HUES64 (cell line): ENCODE measurements at regions not wholly inside any gene's neighbourhood (a gene's known extent, or its start where the extent isn't known, plus 50 kb on each side); places are given as distances from the start of the nearest gene placed in this dataset.
"Not testable (repeated sequence)": the region's sequence is repeated elsewhere in the genome, so short reads cannot be mapped to it uniquely, and the experiment has no call there.

Experiments used
- H3K27ac ChIP-seq: 2 replicates; pipeline ENCODE4 v1.7.0; 2013; ENCODE audit warnings: low read depth, low read length, inconsistent platforms
- H3K27me3 ChIP-seq: 2 replicates; pipeline ENCODE4 v1.6.1; 2013; ENCODE audit warnings: mild to moderate bottlenecking, low read length; ENCODE audit not compliant: insufficient read depth
- H3K36me3 ChIP-seq: 2 replicates; pipeline ENCODE4 v1.6.1; 2013; ENCODE audit warnings: mild to moderate bottlenecking, low read length; ENCODE audit not compliant: insufficient read depth
- H3K4me1 ChIP-seq: 2 replicates; pipeline ENCODE4 v1.6.1; 2013; ENCODE audit warnings: mild to moderate bottlenecking, low read length, moderate library complexity; ENCODE audit not compliant: insufficient read depth
- H3K4me3 ChIP-seq: 2 replicates; pipeline ENCODE4 v1.5.1; 2013; ENCODE audit warnings: mild to moderate bottlenecking, low read length, moderate library complexity
- H3K9ac ChIP-seq: 2 replicates; pipeline ENCODE4 v1.6.1; 2013; ENCODE audit warnings: mild to moderate bottlenecking, low read depth, low read length
- H3K9me3 ChIP-seq: 2 replicates; pipeline ENCODE4 v1.6.1; 2013; ENCODE audit warnings: low read depth, low read length; ENCODE audit not compliant: insufficient read depth
- WGBS: fragments of 150-250, 120-280 bp; methylation state at CpG from one replicate; pipeline ENCODE4 v1.1.7; 2013; ENCODE audit warnings: missing lambda C conversion rate; 5-methylcytosine and 5-hydroxymethylcytosine counted together

- Histone ChIP-seq H3K27ac (no peak overlapping the region), H3K36me3 (no peaks in the 10 kb centered on the region), H3K4me3 (no peak overlapping the region), H3K9me3 (no peaks in the 10 kb centered on the region), H3K9ac (no peak overlapping the region), H3K27me3 (no peaks in the 10 kb centered on the region), H3K4me1 (peaks cover 12% of the 10 kb centered on the region; the same call in 1 of the 2 replicates)
- WGBS: 94% methylated on average over 8 of the region's 9 CpGs
Measured at GRCh38 chr3:197421021-197421420, 122.6 kb upstream of the DLG1 start.

- WGBS: 96% methylated on average over 4 of the region's 4 CpGs
- no peak overlapping the region for H3K4me3 ChIP-seq
- H3K36me3 ChIP-seq: no peaks in the 10 kb centered on the region
- no peak overlapping the region for H3K9ac ChIP-seq
- H3K27me3 ChIP-seq: no peaks in the 10 kb centered on the region
- H3K9me3 ChIP-seq: no peaks in the 10 kb centered on the region
- H3K4me1 ChIP-seq: peaks cover 12% of the 10 kb centered on the region; the same call in 1 of the 2 replicates
- no peak overlapping the region for H3K27ac ChIP-seq
Measured at GRCh38 chr3:197420566-197420965, 122.2 kb upstream of the DLG1 start.

- Histone ChIP-seq H3K36me3 (no peaks in the 10 kb centered on the region), H3K9ac (no peak overlapping the region), H3K27ac (no peak overlapping the region), H3K27me3 (no peaks in the 10 kb centered on the region), H3K4me1 (peaks cover 12% of the 10 kb centered on the region; the same call in 1 of the 2 replicates), H3K9me3 (no peaks in the 10 kb centered on the region), H3K4me3 (no peak overlapping the region)
- 89% methylated on average over 2 of the region's 2 CpGs for WGBS
Measured at GRCh38 chr3:197420115-197420514, 121.7 kb upstream of the DLG1 start.

GRCh38 chr3:197419696-197420095 lies 121.3 kb upstream of the DLG1 start:
- no peak overlapping the region for H3K9ac ChIP-seq
- 95% methylated on average over 2 of the region's 2 CpGs for WGBS
- H3K36me3 ChIP-seq: no peaks in the 10 kb centered on the region
- H3K27me3 ChIP-seq: no peaks in the 10 kb centered on the region
- H3K4me1 ChIP-seq: peaks cover 12% of the 10 kb centered on the region; the same call in 1 of the 2 replicates
- no peaks in the 10 kb centered on the region for H3K9me3 ChIP-seq
- no peak overlapping the region for H3K4me3 ChIP-seq
- H3K27ac ChIP-seq: no peak overlapping the region

GRCh38 chr3:197417911-197418618 lies 119.7 kb upstream of the DLG1 start:
- H3K9ac ChIP-seq: no peak overlapping the region
- WGBS: 39% methylated on average over 11 of the region's 11 CpGs
- H3K9me3 ChIP-seq: no peaks in the 10 kb centered on the region
- peaks cover 12% of the 10 kb centered on the region; the same call in 1 of the 2 replicates for H3K4me1 ChIP-seq
- no peak overlapping the region for H3K27ac ChIP-seq
- H3K27me3 ChIP-seq: no peaks in the 10 kb centered on the region
- no peaks in the 10 kb centered on the region for H3K36me3 ChIP-seq
- no peak overlapping the region for H3K4me3 ChIP-seq

- WGBS: 57% methylated on average over 6 of the region's 6 CpGs
Measured at GRCh38 chr3:197417441-197417840, 119.0 kb upstream of the DLG1 start.

GRCh38 chr3:197411899-197412298 lies 113.5 kb upstream of the DLG1 start:
- H3K36me3 ChIP-seq, H3K4me3 ChIP-seq, H3K9ac ChIP-seq, H3K27ac ChIP-seq, H3K27me3 ChIP-seq, H3K4me1 ChIP-seq: not testable (repeated sequence)
- H3K9me3 ChIP-seq: peaks cover 15% of the 10 kb centered on the region
- 100% methylated on average over 1 of the region's 2 CpGs for WGBS

More at GRCh38 chr3:197417441-197417840, 119.0 kb upstream of the DLG1 start:
- no peak overlapping the region for H3K27ac ChIP-seq
- no peaks in the 10 kb centered on the region for H3K36me3 ChIP-seq
- no peak overlapping the region for H3K9ac ChIP-seq
- H3K9me3 ChIP-seq: no peaks in the 10 kb centered on the region
- H3K27me3 ChIP-seq: no peaks in the 10 kb centered on the region
- H3K4me1 ChIP-seq: peaks cover 12% of the 10 kb centered on the region; the same call in 1 of the 2 replicates
- H3K4me3 ChIP-seq: no peak overlapping the region

GRCh38 chr3:197410170-197410569 lies 111.8 kb upstream of the DLG1 start:
- H3K9me3 ChIP-seq: peaks cover 15% of the 10 kb centered on the region
- not testable (repeated sequence) for H3K4me3 ChIP-seq, H3K9ac ChIP-seq, H3K36me3 ChIP-seq, H3K27me3 ChIP-seq, H3K27ac ChIP-seq, H3K4me1 ChIP-seq
- WGBS: 94% methylated on average over 11 of the region's 11 CpGs

GRCh38 chr3:197408177-197408957 lies 110.0 kb upstream of the DLG1 start:
- H3K4me3 ChIP-seq: no peak overlapping the region
- no peak overlapping the region for H3K27ac ChIP-seq
- no peak overlapping the region for H3K9ac ChIP-seq
- H3K27me3 ChIP-seq: no peaks in the 10 kb centered on the region
- no peaks in the 10 kb centered on the region for H3K4me1 ChIP-seq
- WGBS: 77% methylated on average over 9 of the region's 9 CpGs
- peaks cover 15% of the 10 kb centered on the region for H3K9me3 ChIP-seq
- H3K36me3 ChIP-seq: no peaks in the 10 kb centered on the region

GRCh38 chr3:197407526-197407925 lies 109.1 kb upstream of the DLG1 start:
- no peaks in the 10 kb centered on the region for H3K27me3 ChIP-seq
- no peak overlapping the region for H3K4me3 ChIP-seq
- WGBS: 81% methylated on average over 3 of the region's 3 CpGs
- H3K9ac ChIP-seq: no peak overlapping the region
- peaks cover 15% of the 10 kb centered on the region for H3K9me3 ChIP-seq
- H3K4me1 ChIP-seq: no peaks in the 10 kb centered on the region
- no peaks in the 10 kb centered on the region for H3K36me3 ChIP-seq
- H3K27ac ChIP-seq: no peak overlapping the region

GRCh38 chr3:197407053-197407452 lies 108.6 kb upstream of the DLG1 start:
- Histone ChIP-seq H3K27me3 (no peaks in the 10 kb centered on the region), H3K27ac (no peak overlapping the region), H3K4me3 (no peak overlapping the region), H3K4me1 (no peaks in the 10 kb centered on the region), H3K9me3 (peaks cover 15% of the 10 kb centered on the region), H3K9ac (no peak overlapping the region), H3K36me3 (no peaks in the 10 kb centered on the region)
- 93% methylated on average over 15 of the region's 15 CpGs for WGBS
